K562 (cell line): ENCODE measurements at regions not wholly inside any gene's neighbourhood (a gene's known extent, or its start where the extent isn't known, plus 50 kb on each side); places are given as distances from the start of the nearest gene placed in this dataset.
A peak's percentile ranks its signal among the peaks of the same experiment; 100 is the strongest.

Source experiments
- AFF1 ChIP-seq, 2 experiments: fragments of 450-650 bp; IDR thresholded peaks; 2 replicates each; pipeline ENCODE4 v1.6.1; 2018; ENCODE audit warnings: mild to moderate bottlenecking in 2 of 2, low read depth in 1 of 2; ENCODE audit not compliant: partially characterized antibody in 2 of 2
- POU5F1 ChIP-seq: fragments of 150-350 bp; IDR thresholded peaks from 2 replicates; pipeline ENCODE4 v1.6.1; 2014; ENCODE audit warnings: borderline replicate concordance, low read length, low read depth, mild to moderate bottlenecking; ENCODE audit not compliant: partially characterized antibody
- PTRF ChIP-seq: fragments of 450-650 bp; IDR thresholded peaks from 2 replicates; pipeline ENCODE4 v1.6.1; 2016; ENCODE audit warnings: mild to moderate bottlenecking, missing genetic modification characterization, missing compliant biosample characterization
- PTTG1 ChIP-seq: fragments of 450-650 bp; IDR thresholded peaks from 2 replicates; pipeline ENCODE4 v1.6.1; 2016; ENCODE audit warnings: low read depth, mild to moderate bottlenecking, missing genetic modification characterization, missing compliant biosample characterization
- SP2 ChIP-seq: IDR thresholded peaks from 2 replicates; pipeline ENCODE4 v1.6.1; 2011; ENCODE audit warnings: mild to moderate bottlenecking, low read depth, low read length, moderate library complexity; ENCODE audit not compliant: poor library complexity, severe bottlenecking; ENCODE audit errors: extremely low read depth
- SRSF7 ChIP-seq: fragments of 200-400 bp; formaldehyde crosslinking; optimal IDR thresholded peaks from 2 replicates; pipeline ENCODE3; 2017; ENCODE audit warnings: mild to moderate bottlenecking, low read depth, low read length
- TFE3 ChIP-seq: fragments of 450-650 bp; formaldehyde crosslinking; IDR thresholded peaks from 2 replicates; pipeline ENCODE4 v1.4.0; 2020; ENCODE audit warnings: mild to moderate bottlenecking, mixed read lengths
- ZBTB8A ChIP-seq: fragments of 450-650 bp; IDR thresholded peaks from 2 replicates; pipeline ENCODE4 v1.6.1; 2018; ENCODE audit warnings: mild to moderate bottlenecking, moderate library complexity; ENCODE audit not compliant: partially characterized antibody
- ZHX1 ChIP-seq: fragments of 150-350 bp; conservative IDR thresholded peaks from 2 replicates; pipeline ENCODE4 v1.6.1; 2014; ENCODE audit warnings: low read length
- ZNF134 ChIP-seq: fragments of 250-450 bp; sonication (Bioruptor Pico); conservative IDR thresholded peaks from 2 replicates; pipeline ENCODE4 v1.4.0; 2020

GRCh38 chr5:154653764-154654485 lies 101.3 kb upstream of the LARP1 start (continued):
- TF ChIP-seq PTRF (tag): 0 out of 2 replicates have a peak, but pooled peaks have one; percentile 16
- peak; percentile 43; the same call in 1 of the 2 replicates for TF ChIP-seq TFE3 (CRISPR knock-in tag)
- TF ChIP-seq ZNF134: peak; percentile 89
- TF ChIP-seq SP2: no peak
- TF ChIP-seq PTTG1 (tag): no peak
- TF ChIP-seq AFF1 (IDR thresholded peaks at IDR 0.05; ENCODE audit: low read depth in 1 of 2, partially characterized antibody in 2 of 2): peak; percentile 77 to 99
- TF ChIP-seq ZBTB8A: no peak
- TF ChIP-seq POU5F1: peak; percentile 49
- TF ChIP-seq SRSF7: no peak
- no peak for TF ChIP-seq ZHX1
